NCI-H82 treated with DMSO at 0.1 percent for 48 hours (cell line): ENCODE measurements at regions not wholly inside any gene's neighbourhood (a gene's known extent, or its start where the extent isn't known, plus 50 kb on each side); places are given as distances from the start of the nearest gene placed in this dataset.
A peak's percentile ranks its signal among the peaks of the same experiment; 100 is the strongest.

Source experiments
- DNase-seq: peaks from one replicate; lab custom pipeline; 2025; ENCODE audit not compliant: unreplicated experiment; lab: John Stamatoyannopoulos, UW

GRCh38 chr6:139588076-139588639, 213.7 kb upstream of the CITED2 start:
- peak; percentile 78 for DNase-seq

- no peak for DNase-seq
Measured at GRCh38 chr6:139587469-139587868, 213.0 kb upstream of the CITED2 start.

GRCh38 chr6:139586273-139586672, 211.8 kb upstream of the CITED2 start:
- DNase-seq, result no peak

GRCh38 chr6:139584599-139584998, 210.2 kb upstream of the CITED2 start:
- DNase-seq, result no peak

GRCh38 chr6:139583420-139583819, 209.0 kb upstream of the CITED2 start:
- no peak for DNase-seq

GRCh38 chr6:139582956-139583355, 208.5 kb upstream of the CITED2 start:
- DNase-seq, result no peak

GRCh38 chr6:139581485-139581865, 207.0 kb upstream of the CITED2 start:
- DNase-seq, result no peak

- DNase-seq, result no peak
Measured at GRCh38 chr6:139580592-139581484, 206.4 kb upstream of the CITED2 start.

GRCh38 chr6:139577763-139578604, 203.5 kb upstream of the CITED2 start:
- no peak for DNase-seq

- DNase-seq, result no peak
Measured at GRCh38 chr6:139577124-139577762, 202.8 kb upstream of the CITED2 start.

GRCh38 chr6:139572001-139572400, 197.6 kb upstream of the CITED2 start:
- DNase-seq, result no peak

GRCh38 chr6:139570166-139570565, 195.7 kb upstream of the CITED2 start:
- DNase-seq, result no peak

GRCh38 chr6:139569566-139569965, 195.1 kb upstream of the CITED2 start:
- no peak for DNase-seq

- no peak for DNase-seq
Measured at GRCh38 chr6:139568956-139569538, 194.6 kb upstream of the CITED2 start.

- no peak for DNase-seq
Measured at GRCh38 chr6:139568151-139568955, 193.9 kb upstream of the CITED2 start.

GRCh38 chr6:139567095-139567494, 192.6 kb upstream of the CITED2 start:
- no peak for DNase-seq

- no peak for DNase-seq
Measured at GRCh38 chr6:139565591-139565990, 191.1 kb upstream of the CITED2 start.

- DNase-seq, result no peak
Measured at GRCh38 chr6:139557547-139557946, 183.1 kb upstream of the CITED2 start.

GRCh38 chr6:139556532-139556931, 182.1 kb upstream of the CITED2 start:
- no peak for DNase-seq

GRCh38 chr6:139553916-139554315, 179.5 kb upstream of the CITED2 start:
- DNase-seq, result no peak
